PC-3 (cell line): ENCODE measurements at regions not wholly inside any gene's neighbourhood (a gene's known extent, or its start where the extent isn't known, plus 50 kb on each side); places are given as distances from the start of the nearest gene placed in this dataset.

ENCODE experiments used
- ATAC-seq: fragments of 200-7000 bp; cut with Tn5 transposase; 2 replicates; pipeline ENCODE4 v1.9.1; 2020; ENCODE audit warnings: mild to moderate bottlenecking, moderate library complexity
- BruUV-seq: library from RNA; stranded (reverse); fragments of 400-500 nt; replicated peaks from 2 replicates; lab custom pipeline; 2021; lab: Mats Ljungman, UMichigan
- CTCF ChIA-PET: fragments of 300-600 bp; sonication (Branson Sonifier 250); formaldehyde crosslinking; loops from one replicate; lab custom pipeline; 2022; ENCODE audit warnings: antibody characterized with exemption; lab: Charles Lee
- POLR2A ChIA-PET: fragments of 300-600 bp; sonication (Branson Sonifier 250); formaldehyde crosslinking; loops from one replicate; lab custom pipeline; 2022; ENCODE audit warnings: antibody characterized with exemption; ENCODE audit not compliant: unreplicated experiment; lab: Charles Lee
- DNase-seq: peaks from one replicate; pipeline ENCODE4 v3.0.0-alpha.2; 2015
- H2AFZ ChIP-seq: fragments of 300-600 bp; sonication (generic); 2 replicates; pipeline ENCODE4 v1.6.0; 2016; ENCODE audit warnings: antibody characterized with exemption, low read length
- H3F3A ChIP-seq: fragments of 300-600 bp; sonication (generic); one replicate; pipeline ENCODE4 v1.6.0; 2017; ENCODE audit warnings: antibody characterized with exemption, low read length, control low read depth, mild to moderate bottlenecking; ENCODE audit not compliant: unreplicated experiment
- H3K27ac ChIP-seq: fragments of 300-600 bp; sonication (generic); 2 replicates; pipeline ENCODE4 v1.5.1; 2016; ENCODE audit warnings: mild to moderate bottlenecking, low read length
- H3K27me3 ChIP-seq: fragments of 300-600 bp; sonication (generic); 2 replicates; pipeline ENCODE4 v1.6.1; 2016; ENCODE audit warnings: low read length, mixed read lengths
- H3K36me3 ChIP-seq: fragments of 300-600 bp; sonication (generic); 2 replicates; pipeline ENCODE4 v1.6.1; 2016; ENCODE audit warnings: low read depth, mixed run types, low read length, mixed read lengths
- H3K4me1 ChIP-seq: fragments of 300-600 bp; sonication (generic); 2 replicates; pipeline ENCODE4 v1.5.1; 2016; ENCODE audit warnings: low read length; ENCODE audit not compliant: insufficient read depth
- H3K4me2 ChIP-seq: fragments of 300-600 bp; sonication (generic); 2 replicates; pipeline ENCODE4 v1.6.0; 2016; ENCODE audit warnings: low read length
- H3K4me3 ChIP-seq: fragments of 300-600 bp; sonication (generic); 2 replicates; pipeline ENCODE4 v1.5.1; 2016; ENCODE audit warnings: mild to moderate bottlenecking, low read length, mixed read lengths
- H3K79me2 ChIP-seq: fragments of 300-600 bp; sonication (generic); 2 replicates; pipeline ENCODE4 v1.6.1; 2017; ENCODE audit warnings: low read length, mixed read lengths
- H3K9ac ChIP-seq: fragments of 300-600 bp; sonication (generic); 2 replicates; pipeline ENCODE4 v1.6.0; 2016; ENCODE audit warnings: mild to moderate bottlenecking, low read length
- H3K9me2 ChIP-seq: fragments of 300-600 bp; sonication (generic); replicated peaks from 2 replicates; pipeline ENCODE4 v1.6.1; 2016; ENCODE audit warnings: mixed run types, low read length, mixed read lengths
- H3K9me3 ChIP-seq: fragments of 300-600 bp; sonication (generic); 2 replicates; pipeline ENCODE4 v1.6.1; 2016; ENCODE audit warnings: low read length, mixed read lengths
- H4K20me1 ChIP-seq: fragments of 300-600 bp; sonication (generic); 2 replicates; pipeline ENCODE4 v1.6.1; 2016; ENCODE audit warnings: low read length, mixed read lengths
- EZH2 ChIP-seq: fragments of 300-600 bp; sonication (generic); IDR thresholded peaks from one replicate; pipeline ENCODE4 v1.6.1; 2017; ENCODE audit warnings: antibody characterized with exemption, mild to moderate bottlenecking, low read length; ENCODE audit not compliant: unreplicated experiment
- EZH2phosphoT487 ChIP-seq: fragments of 300-600 bp; sonication (generic); IDR thresholded peaks from 2 replicates; pipeline ENCODE4 v1.6.1; 2018; ENCODE audit warnings: mild to moderate bottlenecking, antibody characterized with exemption, low read length, borderline replicate concordance
- intact Hi-C: fragments of 100-400 bp; cut with micrococcal nuclease; formaldehyde crosslinking; loops from 2 replicates; pipeline ENCODE4 v1.9.0; 2023
- TF ChIP-seq, protein P1 (sequence below): fragments of 300-600 bp; sonication (generic); conservative IDR thresholded peaks from 2 replicates; pipeline ENCODE4 v1.5.1; 2017; ENCODE audit warnings: antibody characterized with exemption, low read depth, mild to moderate bottlenecking, low read length

DNA sequence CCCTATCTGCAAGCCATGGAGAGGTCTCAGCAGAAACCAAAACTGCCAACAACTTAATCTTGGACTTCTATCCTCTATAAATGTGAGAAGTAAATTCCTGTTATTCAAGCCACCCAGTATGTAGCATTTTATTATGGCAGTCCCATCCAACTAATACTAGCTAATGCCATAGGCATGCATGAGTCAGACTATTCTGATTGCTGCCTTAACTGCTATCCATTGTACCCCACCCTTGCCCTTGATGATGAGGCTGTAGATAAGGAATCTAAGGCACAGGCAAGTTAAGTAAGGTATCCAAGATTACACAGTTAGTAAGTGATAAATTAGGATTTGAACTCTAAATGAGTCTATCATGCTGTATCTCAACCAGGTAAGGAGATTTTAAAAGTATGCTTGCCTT is 223.0 kb downstream of the UBE2E3 start:
- Histone ChIP-seq H3K36me3 (no peaks in the 10 kb centered on the region), H3K4me1 (peaks cover 19% of the 10 kb centered on the region), H3F3A (no peaks in the 10 kb centered on the region), H4K20me1 (no peaks in the 10 kb centered on the region), H3K4me2 (peak overlapping the region; percentile 41), H3K27me3 (no peaks in the 10 kb centered on the region), H3K9me2 (no peaks in the 10 kb centered on the region), H3K27ac (peak overlapping the region; percentile 62), H3K79me2 (no peaks in the 10 kb centered on the region), H3K9ac (no peak overlapping the region), H2AFZ (no peak overlapping the region), H3K4me3 (peak overlapping the region; percentile 0; the same call in 1 of the 2 replicates), H3K9me3 (no peaks in the 10 kb centered on the region)
- BruUV-seq = no TSS peak
- intact Hi-C loops = loop anchor here (5.0 kb wide), 1 partner anchor 101 kb away; no protein-coding TSS in a partner anchor
- TF ChIP-seq EZH2phosphoT487 = no peak
- TF ChIP-seq EZH2 = no peak
- DNase-seq (peak; percentile 97), ATAC-seq (peak; percentile 99)
- ChIA-PET POLR2A (no interaction called here), CTCF (interaction anchor here (0.6 kb wide), 1 partner anchor 1007 kb away, joined by 4 read pairs; no protein-coding TSS in a partner anchor)

DNA sequence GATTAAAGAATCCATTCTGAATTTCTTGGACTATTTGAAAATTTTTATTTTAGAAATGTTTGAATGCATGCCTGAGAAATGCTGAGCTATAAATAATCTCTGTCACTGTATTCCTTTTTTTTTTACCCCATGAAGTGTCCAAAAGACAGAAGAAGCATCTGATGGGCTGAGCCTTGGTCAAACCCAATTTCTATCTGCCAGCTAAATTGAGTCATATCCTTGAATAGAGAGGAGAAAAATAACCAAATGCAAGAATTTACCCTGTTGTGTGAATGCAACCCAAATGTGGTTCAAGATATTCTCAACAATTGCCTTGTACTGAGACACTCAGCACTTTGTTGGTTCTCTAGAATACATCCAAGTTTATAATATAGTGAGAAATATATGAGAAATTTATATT is 223.5 kb downstream of the UBE2E3 start:
- no peak overlapping the region for H3K9ac ChIP-seq
- peaks cover 18% of the 10 kb centered on the region for H3K4me1 ChIP-seq
- H3K36me3 ChIP-seq = no peaks in the 10 kb centered on the region
- no peak for TF ChIP-seq EZH2phosphoT487
- no peak for TF ChIP-seq EZH2
- TF ChIP-seq, protein P1, sequence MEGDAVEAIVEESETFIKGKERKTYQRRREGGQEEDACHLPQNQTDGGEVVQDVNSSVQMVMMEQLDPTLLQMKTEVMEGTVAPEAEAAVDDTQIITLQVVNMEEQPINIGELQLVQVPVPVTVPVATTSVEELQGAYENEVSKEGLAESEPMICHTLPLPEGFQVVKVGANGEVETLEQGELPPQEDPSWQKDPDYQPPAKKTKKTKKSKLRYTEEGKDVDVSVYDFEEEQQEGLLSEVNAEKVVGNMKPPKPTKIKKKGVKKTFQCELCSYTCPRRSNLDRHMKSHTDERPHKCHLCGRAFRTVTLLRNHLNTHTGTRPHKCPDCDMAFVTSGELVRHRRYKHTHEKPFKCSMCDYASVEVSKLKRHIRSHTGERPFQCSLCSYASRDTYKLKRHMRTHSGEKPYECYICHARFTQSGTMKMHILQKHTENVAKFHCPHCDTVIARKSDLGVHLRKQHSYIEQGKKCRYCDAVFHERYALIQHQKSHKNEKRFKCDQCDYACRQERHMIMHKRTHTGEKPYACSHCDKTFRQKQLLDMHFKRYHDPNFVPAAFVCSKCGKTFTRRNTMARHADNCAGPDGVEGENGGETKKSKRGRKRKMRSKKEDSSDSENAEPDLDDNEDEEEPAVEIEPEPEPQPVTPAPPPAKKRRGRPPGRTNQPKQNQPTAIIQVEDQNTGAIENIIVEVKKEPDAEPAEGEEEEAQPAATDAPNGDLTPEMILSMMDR = no peak
- no TSS peak for BruUV-seq
- peak; percentile 43 for ATAC-seq
- peak overlapping the region; percentile 34 for H3K4me2 ChIP-seq
- peak overlapping the region; percentile 62 for H3K27ac ChIP-seq
- H3F3A ChIP-seq = no peaks in the 10 kb centered on the region
- intact Hi-C loops = loop anchor here (5.0 kb wide), 1 partner anchor 102 kb away; no protein-coding TSS in a partner anchor
- POLR2A ChIA-PET = no interaction called here
- H3K4me3 ChIP-seq = peak overlapping the region; percentile 0; the same call in 1 of the 2 replicates
- CTCF ChIA-PET = no interaction called here
- peak; percentile 41 for DNase-seq
- H3K9me2 ChIP-seq = no peaks in the 10 kb centered on the region
- H4K20me1 ChIP-seq = no peaks in the 10 kb centered on the region
- no peaks in the 10 kb centered on the region for H3K27me3 ChIP-seq
- H2AFZ ChIP-seq = no peak overlapping the region
- H3K9me3 ChIP-seq = no peaks in the 10 kb centered on the region
- H3K79me2 ChIP-seq = no peaks in the 10 kb centered on the region

DNA sequence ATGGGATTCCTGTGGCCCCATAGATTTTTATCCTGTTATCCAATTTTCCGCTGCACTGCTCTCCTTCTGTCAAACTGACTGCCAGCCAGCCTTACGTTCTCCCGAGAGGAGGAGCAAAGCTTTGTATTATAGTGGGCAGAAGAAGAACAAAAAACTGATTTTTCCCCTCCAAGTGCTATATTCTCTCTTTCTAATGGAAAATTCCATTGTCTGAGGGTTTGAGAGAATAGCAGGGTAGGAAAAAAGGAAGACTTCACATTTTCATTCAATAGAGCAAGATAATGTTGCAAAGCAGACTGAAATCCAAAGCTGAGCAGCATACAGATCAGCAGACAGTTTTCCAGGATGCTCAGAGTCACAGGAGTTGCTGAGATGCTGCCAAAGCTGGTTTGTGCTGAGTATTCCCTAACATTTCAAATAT is 238.0 kb downstream of the UBE2E3 start:
- ATAC-seq (no peak), DNase-seq (no peak)
- H3K4me2 ChIP-seq = no peak overlapping the region
- H3K27me3 ChIP-seq = no peaks in the 10 kb centered on the region
- no peaks in the 10 kb centered on the region for H3K9me2 ChIP-seq
- H3K4me3 ChIP-seq = no peak overlapping the region
- intact Hi-C loops = no loop called here
- POLR2A ChIA-PET = no interaction called here
- no peak for TF ChIP-seq EZH2
- TF ChIP-seq EZH2phosphoT487 = no peak
- TF ChIP-seq, protein P1 = no peak
- H3K4me1 ChIP-seq = no peaks in the 10 kb centered on the region
- no peak overlapping the region for H3K27ac ChIP-seq
- no peak overlapping the region for H2AFZ ChIP-seq
- H3K9ac ChIP-seq = no peak overlapping the region
- H4K20me1 ChIP-seq = no peaks in the 10 kb centered on the region
- no peaks in the 10 kb centered on the region for H3K36me3 ChIP-seq
- H3K79me2 ChIP-seq = no peaks in the 10 kb centered on the region
- no TSS peak for BruUV-seq
- no peaks in the 10 kb centered on the region for H3K9me3 ChIP-seq
- no peaks in the 10 kb centered on the region for H3F3A ChIP-seq
- CTCF ChIA-PET = no interaction called here
